ENCODE measurements at regions not wholly inside any gene's neighbourhood (a gene's known extent, or its start where the extent isn't known, plus 50 kb on each side); places are given as distances from the start of the nearest gene placed in this dataset.

DNA sequence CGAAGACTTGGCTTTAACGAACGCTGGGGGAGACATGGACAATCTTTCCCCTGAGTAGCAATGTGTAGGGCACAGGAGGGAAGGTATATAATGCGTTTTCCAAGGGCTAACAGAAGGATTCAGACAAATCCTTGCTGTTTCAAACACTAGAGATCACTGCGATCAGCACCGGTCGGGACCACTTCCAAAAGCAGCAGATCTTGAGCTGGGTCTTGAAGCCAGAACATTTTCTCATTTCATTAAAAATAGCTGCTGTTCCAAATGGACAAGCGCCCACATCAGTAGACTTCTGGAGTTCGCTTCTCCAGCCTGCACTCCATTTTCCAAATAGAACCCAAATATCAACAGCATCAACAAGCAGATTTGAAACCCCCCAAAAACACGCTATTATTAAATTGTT, 65.1 kb upstream of the MAPRE2 start:
- Histone ChIP-seq H2BK20ac (ENCODE audit: low read length) (no peak overlapping the region), H3K56ac (replicated peaks; ENCODE audit: insufficient read length, low read depth, low read length) (no peak overlapping the region), H3K18ac (ENCODE audit: extremely low read depth, low read length) (no peak overlapping the region), H2BK12ac (ENCODE audit: low read depth, low read length) (no peak overlapping the region), H4K5ac (ENCODE audit: insufficient read length, low read depth, low read length) (no peak overlapping the region), H2AFZ (ENCODE audit: low read length) (no peak overlapping the region), H2BK15ac (ENCODE audit: low read length) (no peak overlapping the region), H3K23me2 (ENCODE audit: low read depth, low read length) (peaks cover 17% of the 10 kb centered on the region), H2BK5ac (ENCODE audit: low read depth, low read length) (no peak overlapping the region), H3K36me3 (ENCODE audit: control insufficient read depth in 2 of 4, insufficient read depth in 4 of 4, low read length in 3 of 4) (no peaks in the 10 kb centered on the region), H4K91ac (replicated peaks; ENCODE audit: insufficient read length, low read length) (no peak overlapping the region), H3K79me2 (ENCODE audit: control insufficient read depth in 1 of 2, insufficient read depth in 2 of 2, low read length in 2 of 2) (no peaks in the 10 kb centered on the region), H3K9me3 (ENCODE audit: insufficient read depth in 2 of 2, low read depth in 1 of 2, low read length in 1 of 2) (no peaks in the 10 kb centered on the region), H4K20me1 (replicated peaks in 1 of 2; ENCODE audit: control insufficient read depth in 1 of 2, insufficient read depth in 2 of 2, low read length in 2 of 2) (no peaks in the 10 kb centered on the region), H3K14ac (ENCODE audit: insufficient read length) (no peak overlapping the region), H3K27me3 (replicated peaks in 1 of 4; ENCODE audit: control insufficient read depth in 3 of 4, extremely low read depth in 1 of 4, insufficient read depth in 3 of 4, low read length in 3 of 4) (peaks cover 13 to 53% (median 42%) of the 10 kb centered on the region in 4 experiments), H3K9ac (replicated peaks in 1 of 4; ENCODE audit: extremely low read depth in 1 of 4, low read depth in 3 of 4, low read length in 3 of 4) (no peak overlapping the region; a peak in 1 of 7 replicates), H3K27ac (ENCODE audit: low read depth, low read length) (no peak overlapping the region), H3K23ac (ENCODE audit: insufficient read length) (no peak overlapping the region), H3K4me3 (ENCODE audit: extremely low read depth in 1 of 4, insufficient read depth in 2 of 4, low read depth in 3 of 4, low read length in 4 of 4) (peak overlapping the region; percentile 67 to 85 (median 77); a peak in 7 of 8 replicates), H3K4me1 (replicated peaks in 1 of 4; ENCODE audit: control insufficient read depth in 3 of 4, insufficient read depth in 4 of 4, low read length in 3 of 4) (peaks cover 8 to 11% (median 9%) of the 10 kb centered on the region in 4 experiments; a peak in 6 of 7 replicates), H4K8ac (ENCODE audit: extremely low read depth, insufficient read depth, low read length) (no peak overlapping the region), H3K4ac (replicated peaks; ENCODE audit: insufficient read length, low read depth, low read length) (no peak overlapping the region), H2BK120ac (replicated peaks; ENCODE audit: low read depth, low read length) (no peak overlapping the region), H3K79me1 (ENCODE audit: low read depth, low read length) (no peaks in the 10 kb centered on the region), H2AK5ac (ENCODE audit: low read depth, low read length) (no peak overlapping the region), H3K4me2 (ENCODE audit: insufficient read depth in 1 of 2, low read depth in 2 of 2, low read length in 2 of 2) (peak overlapping the region; percentile 86 to 93)
- TF ChIP-seq SAP30 (IDR thresholded peaks at IDR 0.05; ENCODE audit: insufficient read depth, insufficient replicate concordance, low read length) (no peak), SUZ12 (IDR thresholded peaks at IDR 0.05; ENCODE audit: low read length) (0 out of 2 replicates have a peak, but pooled peaks have one; percentile 40), TAF7 (optimal IDR thresholded peaks at IDR 0.05; ENCODE audit: borderline replicate concordance, low read depth, low read length) (no peak), CHD2 (IDR thresholded peaks at IDR 0.05; ENCODE audit: low read length) (no peak)
- TF ChIP-seq, protein P1, sequence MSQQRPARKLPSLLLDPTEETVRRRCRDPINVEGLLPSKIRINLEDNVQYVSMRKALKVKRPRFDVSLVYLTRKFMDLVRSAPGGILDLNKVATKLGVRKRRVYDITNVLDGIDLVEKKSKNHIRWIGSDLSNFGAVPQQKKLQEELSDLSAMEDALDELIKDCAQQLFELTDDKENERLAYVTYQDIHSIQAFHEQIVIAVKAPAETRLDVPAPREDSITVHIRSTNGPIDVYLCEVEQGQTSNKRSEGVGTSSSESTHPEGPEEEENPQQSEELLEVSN (IDR thresholded peaks at IDR 0.05) = no peak
- 27% methylated on average over 10 of the region's 10 CpGs; no CpG with 5 or more reads in 1 of the 2 experiments for WGBS, 2 experiments (ENCODE audit: extremely low coverage in 1 of 2, insufficient coverage in 1 of 2, insufficient read length in 1 of 2, insufficient replicate concordance in 2 of 2, low coverage in 1 of 2, low lambda C conversion rate in 2 of 2, missing lambda C conversion rate in 1 of 2)
- DNase-seq (ENCODE audit: low read depth in 1 of 2, low spot score in 2 of 2) (no peak), FAIRE-seq (no peak)
- POLR2A ChIA-PET (ENCODE audit: partially characterized antibody) = no interaction called here
- CTCF ChIA-PET (ENCODE audit: partially characterized antibody) = no interaction called here

All from H1 (cell line).